ENCODE measurements at regions not wholly inside any gene's neighbourhood (a gene's known extent, or its start where the extent isn't known, plus 50 kb on each side); places are given as distances from the start of the nearest gene placed in this dataset.
A peak's percentile ranks its signal among the peaks of the same experiment; 100 is the strongest.
"Not testable (repeated sequence)": the region's sequence is repeated elsewhere in the genome, so short reads cannot be mapped to it uniquely, and the experiment has no call there.

DNA sequence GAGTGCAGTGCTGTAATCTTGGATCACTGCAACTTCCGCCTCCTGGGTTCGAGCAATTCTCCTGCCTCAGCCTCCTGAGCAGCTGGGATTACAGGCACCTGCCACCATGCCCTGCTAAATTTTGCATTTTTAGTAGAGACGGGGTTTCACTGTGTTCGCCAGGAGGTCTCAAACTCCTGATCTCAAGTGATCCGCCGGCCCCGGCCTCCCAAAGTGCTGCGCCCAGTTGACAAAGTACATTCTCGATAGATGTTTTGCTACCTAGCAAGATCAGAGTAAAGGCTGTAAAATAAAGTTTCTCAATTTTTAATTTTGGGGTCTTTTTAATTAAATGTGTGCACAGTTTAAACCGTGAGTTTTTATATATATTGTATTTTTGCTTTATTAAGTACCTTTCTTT is 248.9 kb downstream of the CCER1 start:
- DNase-seq (ENCODE audit: low spot score): no peak
- no peak overlapping the region for H3K27ac ChIP-seq
- TF ChIP-seq, protein P1, sequence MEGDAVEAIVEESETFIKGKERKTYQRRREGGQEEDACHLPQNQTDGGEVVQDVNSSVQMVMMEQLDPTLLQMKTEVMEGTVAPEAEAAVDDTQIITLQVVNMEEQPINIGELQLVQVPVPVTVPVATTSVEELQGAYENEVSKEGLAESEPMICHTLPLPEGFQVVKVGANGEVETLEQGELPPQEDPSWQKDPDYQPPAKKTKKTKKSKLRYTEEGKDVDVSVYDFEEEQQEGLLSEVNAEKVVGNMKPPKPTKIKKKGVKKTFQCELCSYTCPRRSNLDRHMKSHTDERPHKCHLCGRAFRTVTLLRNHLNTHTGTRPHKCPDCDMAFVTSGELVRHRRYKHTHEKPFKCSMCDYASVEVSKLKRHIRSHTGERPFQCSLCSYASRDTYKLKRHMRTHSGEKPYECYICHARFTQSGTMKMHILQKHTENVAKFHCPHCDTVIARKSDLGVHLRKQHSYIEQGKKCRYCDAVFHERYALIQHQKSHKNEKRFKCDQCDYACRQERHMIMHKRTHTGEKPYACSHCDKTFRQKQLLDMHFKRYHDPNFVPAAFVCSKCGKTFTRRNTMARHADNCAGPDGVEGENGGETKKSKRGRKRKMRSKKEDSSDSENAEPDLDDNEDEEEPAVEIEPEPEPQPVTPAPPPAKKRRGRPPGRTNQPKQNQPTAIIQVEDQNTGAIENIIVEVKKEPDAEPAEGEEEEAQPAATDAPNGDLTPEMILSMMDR (conservative IDR thresholded peaks at IDR 0.05; ENCODE audit: low read depth): no peak
- CTCF ChIA-PET: no interaction called here
- POLR2A ChIA-PET (ENCODE audit: low non-redundant PET): no interaction called here

DNA sequence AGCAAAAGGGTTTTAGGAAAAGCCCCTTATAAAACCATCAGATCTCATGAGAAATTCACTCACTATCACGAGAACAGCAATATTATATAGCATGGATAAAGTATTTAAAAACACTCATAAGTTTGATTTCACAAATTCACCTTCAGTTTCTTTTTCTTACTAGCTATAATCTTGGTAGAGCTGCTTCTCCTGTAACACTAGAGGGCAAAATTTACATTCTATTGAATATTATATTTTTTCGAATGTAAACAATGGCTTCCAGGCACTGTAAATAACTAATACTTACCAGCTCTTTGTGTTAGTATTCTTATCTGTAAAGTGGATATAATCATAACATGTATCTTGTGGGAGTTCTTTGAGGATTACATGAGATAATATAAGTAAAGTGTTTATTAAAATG is 259.6 kb downstream of the CCER1 start:
- no peak overlapping the region for H3K27ac ChIP-seq
- POLR2A ChIA-PET (ENCODE audit: low non-redundant PET): no interaction called here
- CTCF ChIA-PET: no interaction called here
- no peak for DNase-seq (ENCODE audit: low spot score)
- TF ChIP-seq, protein P1 (conservative IDR thresholded peaks at IDR 0.05; ENCODE audit: low read depth): 0 out of 2 replicates have a peak, but pooled peaks have one; percentile 9

DNA sequence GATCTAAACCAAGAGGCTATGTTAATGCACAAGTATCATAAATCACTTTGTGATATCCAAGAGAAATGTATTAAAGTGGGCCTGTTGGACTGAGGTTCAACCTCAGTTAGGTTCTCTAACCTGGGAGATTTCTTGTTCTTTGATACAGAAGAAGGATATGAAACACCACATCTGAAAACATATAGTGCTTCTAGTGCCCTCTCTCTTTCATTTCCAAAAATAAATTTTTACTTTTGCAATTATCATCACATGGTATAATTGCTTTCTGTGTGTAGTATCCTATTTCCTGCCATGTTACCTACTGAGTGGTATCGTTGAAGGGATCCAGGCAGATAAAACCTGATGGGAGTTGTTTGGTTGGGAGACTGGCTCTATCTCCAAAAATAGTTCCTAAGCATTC is 264.9 kb downstream of the CCER1 start:
- TF ChIP-seq, protein P1 (conservative IDR thresholded peaks at IDR 0.05; ENCODE audit: low read depth): no peak
- ChIA-PET POLR2A (ENCODE audit: low non-redundant PET) (no interaction called here), CTCF (no interaction called here)
- DNase-seq (ENCODE audit: low spot score): no peak
- H3K27ac ChIP-seq: no peak overlapping the region

DNA sequence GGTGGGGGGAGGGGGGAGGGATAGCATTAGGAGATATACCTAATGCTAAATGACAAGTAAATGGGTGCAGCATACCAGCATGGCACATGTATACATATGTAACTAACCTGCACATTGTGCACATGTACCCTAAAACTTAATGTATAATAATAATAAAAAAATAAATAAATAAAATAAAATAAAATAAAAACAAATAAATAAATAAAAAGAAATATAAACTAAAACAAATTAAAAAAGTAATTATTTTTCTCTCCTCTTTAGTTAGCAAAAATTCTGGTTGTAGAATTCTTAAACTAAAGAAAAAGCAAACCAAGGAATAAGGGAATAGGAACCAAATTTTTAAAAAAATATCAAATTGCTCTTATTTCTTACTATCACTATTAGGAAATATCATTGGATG is 267.3 kb downstream of the CCER1 start:
- POLR2A ChIA-PET (ENCODE audit: low non-redundant PET); H3K27ac ChIP-seq; DNase-seq (ENCODE audit: low spot score); CTCF ChIA-PET: not testable (repeated sequence)

DNA sequence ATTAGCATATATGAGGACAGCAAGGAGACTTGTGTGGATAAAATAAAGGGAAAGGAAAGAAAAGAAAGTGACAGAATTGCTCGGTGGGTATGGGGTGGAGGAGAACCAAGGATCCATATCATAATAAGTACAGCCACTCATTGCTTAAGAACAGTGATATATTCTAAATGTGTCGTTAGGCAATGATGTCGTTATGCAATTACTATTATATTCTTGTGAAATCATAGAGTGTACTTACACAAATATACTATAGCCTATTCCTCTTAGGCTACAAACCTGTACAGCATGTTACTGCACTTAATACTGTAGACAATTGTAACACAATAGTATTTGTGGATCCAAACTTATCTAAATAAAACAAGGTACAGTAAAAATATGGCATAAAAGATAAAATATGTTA is 271.1 kb downstream of the CCER1 start:
- ChIA-PET POLR2A (ENCODE audit: low non-redundant PET) (no interaction called here), CTCF (no interaction called here)
- TF ChIP-seq, protein P1 (conservative IDR thresholded peaks at IDR 0.05; ENCODE audit: low read depth): no peak
- no peak for DNase-seq (ENCODE audit: low spot score)
- no peak overlapping the region for H3K27ac ChIP-seq

DNA sequence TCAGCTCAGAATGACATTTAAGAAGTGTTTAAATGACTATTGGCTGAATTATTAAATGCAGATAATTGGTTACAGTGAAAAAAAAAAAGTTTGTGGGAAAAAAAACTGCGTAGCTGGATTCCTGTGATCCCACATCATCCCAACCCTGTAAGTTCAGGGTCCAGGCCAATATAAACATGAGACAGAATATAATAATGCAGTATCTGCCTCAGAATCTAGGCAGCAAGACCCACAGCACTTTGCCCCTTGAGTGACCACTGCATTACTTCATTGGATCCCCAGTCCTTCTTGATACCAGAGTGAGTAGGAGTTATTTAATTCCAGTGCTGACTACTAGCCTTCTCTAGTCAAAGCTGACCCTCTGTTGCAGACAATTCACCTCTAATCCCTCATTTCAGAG is 272.6 kb downstream of the CCER1 start:
- TF ChIP-seq, protein P1 (conservative IDR thresholded peaks at IDR 0.05; ENCODE audit: low read depth): no peak
- ChIA-PET CTCF (no interaction called here), POLR2A (ENCODE audit: low non-redundant PET) (no interaction called here)
- no peak overlapping the region for H3K27ac ChIP-seq
- no peak for DNase-seq (ENCODE audit: low spot score)

DNA sequence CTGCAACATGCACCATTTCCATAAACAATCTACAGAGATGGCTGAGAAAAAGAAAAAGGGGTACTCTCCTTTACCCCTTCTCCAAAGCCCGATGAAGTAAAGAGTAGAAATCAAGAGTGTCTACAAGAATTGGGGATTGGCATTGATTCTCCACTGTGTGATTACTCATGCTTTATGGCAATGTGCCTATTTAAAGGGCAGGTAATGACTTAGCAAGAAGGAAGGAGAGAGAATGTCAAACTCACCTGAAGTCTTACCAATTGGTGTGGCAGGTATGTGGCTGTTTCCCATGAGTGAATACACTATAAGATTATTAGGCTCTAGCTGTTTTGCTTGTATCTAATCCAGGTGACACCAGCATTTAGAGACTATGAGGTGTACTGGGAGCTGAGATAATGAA is 275.3 kb downstream of the CCER1 start:
- peak; percentile 17 for DNase-seq (ENCODE audit: low spot score)
- TF ChIP-seq, protein P1 (conservative IDR thresholded peaks at IDR 0.05; ENCODE audit: low read depth): no peak
- H3K27ac ChIP-seq: no peak overlapping the region
- POLR2A ChIA-PET (ENCODE audit: low non-redundant PET): no interaction called here
- CTCF ChIA-PET: interaction anchor here (0.9 kb wide), 1 partner anchor 859 kb away, joined by 5 read pairs; no protein-coding TSS in a partner anchor
